PC-3 (cell line): ENCODE measurements at regions not wholly inside any gene's neighbourhood (a gene's known extent, or its start where the extent isn't known, plus 50 kb on each side); places are given as distances from the start of the nearest gene placed in this dataset.

Experiments used
- ATAC-seq: fragments of 200-7000 bp; cut with Tn5 transposase; 2 replicates; pipeline ENCODE4 v1.9.1; 2020; ENCODE audit warnings: mild to moderate bottlenecking, moderate library complexity
- BruUV-seq: library from RNA; stranded (reverse); fragments of 400-500 nt; replicated peaks from 2 replicates; lab custom pipeline; 2021; lab: Mats Ljungman, UMichigan
- CTCF ChIA-PET: fragments of 300-600 bp; sonication (Branson Sonifier 250); formaldehyde crosslinking; loops from one replicate; lab custom pipeline; 2022; ENCODE audit warnings: antibody characterized with exemption; lab: Charles Lee
- POLR2A ChIA-PET: fragments of 300-600 bp; sonication (Branson Sonifier 250); formaldehyde crosslinking; loops from one replicate; lab custom pipeline; 2022; ENCODE audit warnings: antibody characterized with exemption; ENCODE audit not compliant: unreplicated experiment; lab: Charles Lee
- DNase-seq: peaks from one replicate; pipeline ENCODE4 v3.0.0-alpha.2; 2015
- H2AFZ ChIP-seq: fragments of 300-600 bp; sonication (generic); 2 replicates; pipeline ENCODE4 v1.6.0; 2016; ENCODE audit warnings: antibody characterized with exemption, low read length
- H3F3A ChIP-seq: fragments of 300-600 bp; sonication (generic); one replicate; pipeline ENCODE4 v1.6.0; 2017; ENCODE audit warnings: antibody characterized with exemption, low read length, control low read depth, mild to moderate bottlenecking; ENCODE audit not compliant: unreplicated experiment
- H3K27ac ChIP-seq: fragments of 300-600 bp; sonication (generic); 2 replicates; pipeline ENCODE4 v1.5.1; 2016; ENCODE audit warnings: mild to moderate bottlenecking, low read length
- H3K27me3 ChIP-seq: fragments of 300-600 bp; sonication (generic); 2 replicates; pipeline ENCODE4 v1.6.1; 2016; ENCODE audit warnings: low read length, mixed read lengths
- H3K36me3 ChIP-seq: fragments of 300-600 bp; sonication (generic); 2 replicates; pipeline ENCODE4 v1.6.1; 2016; ENCODE audit warnings: low read depth, mixed run types, low read length, mixed read lengths
- H3K4me1 ChIP-seq: fragments of 300-600 bp; sonication (generic); 2 replicates; pipeline ENCODE4 v1.5.1; 2016; ENCODE audit warnings: low read length; ENCODE audit not compliant: insufficient read depth
- H3K4me2 ChIP-seq: fragments of 300-600 bp; sonication (generic); 2 replicates; pipeline ENCODE4 v1.6.0; 2016; ENCODE audit warnings: low read length
- H3K4me3 ChIP-seq: fragments of 300-600 bp; sonication (generic); 2 replicates; pipeline ENCODE4 v1.5.1; 2016; ENCODE audit warnings: mild to moderate bottlenecking, low read length, mixed read lengths
- H3K79me2 ChIP-seq: fragments of 300-600 bp; sonication (generic); 2 replicates; pipeline ENCODE4 v1.6.1; 2017; ENCODE audit warnings: low read length, mixed read lengths
- H3K9ac ChIP-seq: fragments of 300-600 bp; sonication (generic); 2 replicates; pipeline ENCODE4 v1.6.0; 2016; ENCODE audit warnings: mild to moderate bottlenecking, low read length
- H3K9me2 ChIP-seq: fragments of 300-600 bp; sonication (generic); replicated peaks from 2 replicates; pipeline ENCODE4 v1.6.1; 2016; ENCODE audit warnings: mixed run types, low read length, mixed read lengths
- H3K9me3 ChIP-seq: fragments of 300-600 bp; sonication (generic); 2 replicates; pipeline ENCODE4 v1.6.1; 2016; ENCODE audit warnings: low read length, mixed read lengths
- H4K20me1 ChIP-seq: fragments of 300-600 bp; sonication (generic); 2 replicates; pipeline ENCODE4 v1.6.1; 2016; ENCODE audit warnings: low read length, mixed read lengths
- CTCF ChIP-seq: fragments of 300-600 bp; sonication (generic); conservative IDR thresholded peaks from 2 replicates; pipeline ENCODE4 v1.5.1; 2017; ENCODE audit warnings: antibody characterized with exemption, low read depth, mild to moderate bottlenecking, low read length
- EZH2 ChIP-seq: fragments of 300-600 bp; sonication (generic); IDR thresholded peaks from one replicate; pipeline ENCODE4 v1.6.1; 2017; ENCODE audit warnings: antibody characterized with exemption, mild to moderate bottlenecking, low read length; ENCODE audit not compliant: unreplicated experiment
- EZH2phosphoT487 ChIP-seq: fragments of 300-600 bp; sonication (generic); IDR thresholded peaks from 2 replicates; pipeline ENCODE4 v1.6.1; 2018; ENCODE audit warnings: mild to moderate bottlenecking, antibody characterized with exemption, low read length, borderline replicate concordance
- intact Hi-C: fragments of 100-400 bp; cut with micrococcal nuclease; formaldehyde crosslinking; loops from 2 replicates; pipeline ENCODE4 v1.9.0; 2023

- Histone ChIP-seq H3K9ac (no peak overlapping the region), H3K9me2 (no peaks in the 10 kb centered on the region), H2AFZ (no peak overlapping the region), H3K4me2 (no peak overlapping the region), H3K4me1 (no peaks in the 10 kb centered on the region), H3K27ac (no peak overlapping the region), H3K4me3 (no peak overlapping the region), H4K20me1 (no peaks in the 10 kb centered on the region), H3K79me2 (no peaks in the 10 kb centered on the region), H3K27me3 (peaks cover 23% of the 10 kb centered on the region), H3K36me3 (no peaks in the 10 kb centered on the region), H3F3A (no peaks in the 10 kb centered on the region), H3K9me3 (no peaks in the 10 kb centered on the region)
- BruUV-seq, result no TSS peak
- no peak for ATAC-seq
- TF ChIP-seq CTCF (no peak), EZH2phosphoT487 (no peak), EZH2 (no peak)
- intact Hi-C loops, result no loop called here
- CTCF ChIA-PET, result no interaction called here
- DNase-seq, result no peak
- POLR2A ChIA-PET, result no interaction called here
Measured at GRCh38 chr2:2586068-2586776, 255.1 kb upstream of the MYT1L start.

- H3K27ac ChIP-seq, result no peak overlapping the region
- no peak overlapping the region for H3K4me2 ChIP-seq
- no peaks in the 10 kb centered on the region for H3F3A ChIP-seq
- ATAC-seq (no peak), DNase-seq (no peak)
- no peak overlapping the region for H3K4me3 ChIP-seq
- no TSS peak for BruUV-seq
- ChIA-PET POLR2A (no interaction called here), CTCF (no interaction called here)
- H2AFZ ChIP-seq, result no peak overlapping the region
- no peak for TF ChIP-seq CTCF
- no peak for TF ChIP-seq EZH2
- TF ChIP-seq EZH2phosphoT487, result no peak
- H3K9me2 ChIP-seq, result no peaks in the 10 kb centered on the region
- no peaks in the 10 kb centered on the region for H3K4me1 ChIP-seq
- H3K79me2 ChIP-seq, result no peaks in the 10 kb centered on the region
- H3K9me3 ChIP-seq, result no peaks in the 10 kb centered on the region
- H3K27me3 ChIP-seq, result peaks cover 30% of the 10 kb centered on the region
- H4K20me1 ChIP-seq, result no peaks in the 10 kb centered on the region
- no peaks in the 10 kb centered on the region for H3K36me3 ChIP-seq
- no peak overlapping the region for H3K9ac ChIP-seq
- intact Hi-C loops, result no loop called here
Measured at GRCh38 chr2:2582998-2583545, 252.0 kb upstream of the MYT1L start.
